ENCODE measurements at regions not wholly inside any gene's neighbourhood (a gene's known extent, or its start where the extent isn't known, plus 50 kb on each side); places are given as distances from the start of the nearest gene placed in this dataset.

- no peak for TF ChIP-seq POLR2A (IDR thresholded peaks at IDR 0.05)
- TF ChIP-seq CTCF (IDR thresholded peaks at IDR 0.05), result no peak
- no peak for TF ChIP-seq POLR2AphosphoS5 (IDR thresholded peaks at IDR 0.05)
Measured at GRCh38 chr11:80379620-80380278, 938.9 kb upstream of the TENM4 start.
